ENCODE measurements at regions not wholly inside any gene's neighbourhood (a gene's known extent, or its start where the extent isn't known, plus 50 kb on each side); places are given as distances from the start of the nearest gene placed in this dataset.
"Not testable (repeated sequence)": the region's sequence is repeated elsewhere in the genome, so short reads cannot be mapped to it uniquely, and the experiment has no call there.

DNA sequence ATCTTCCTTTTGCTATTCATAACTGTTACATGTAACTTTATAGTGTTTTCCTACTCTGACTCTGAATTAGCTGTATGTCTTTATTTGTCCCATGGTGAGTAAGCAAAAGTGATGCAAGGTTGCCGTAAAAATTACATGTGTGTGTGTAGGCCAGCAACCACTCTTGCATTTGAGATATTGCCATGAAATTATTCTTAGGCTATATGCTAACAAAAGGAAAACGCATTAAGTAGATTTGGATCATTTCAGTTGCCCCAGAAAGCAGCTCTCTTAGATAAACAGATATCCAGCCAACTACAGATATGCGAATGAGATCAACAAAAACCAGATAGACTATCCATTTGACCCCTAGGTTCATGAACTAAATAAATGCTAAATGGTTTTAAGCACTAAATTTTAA lies 73.6 kb downstream of the CYLC2 start:
- DNase-seq, result no peak

DNA sequence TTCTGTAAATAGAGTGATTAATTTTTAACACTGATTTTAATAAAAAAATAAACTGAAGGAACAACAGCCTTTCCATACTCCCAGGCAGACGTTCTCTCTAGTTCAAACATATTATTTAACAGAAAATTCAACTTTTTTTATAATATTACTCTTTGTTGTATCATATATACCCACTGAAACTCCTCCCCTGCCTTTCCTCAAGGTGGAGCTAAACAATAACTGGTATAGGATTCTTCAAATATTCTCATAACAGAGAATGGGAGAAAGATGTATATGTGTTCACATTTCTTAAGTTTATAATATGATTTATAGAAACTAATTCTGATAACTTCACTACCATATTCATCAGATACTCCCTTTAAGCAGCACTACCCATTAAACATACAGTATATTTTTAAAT lies 83.4 kb downstream of the CYLC2 start:
- no peak for DNase-seq

DNA sequence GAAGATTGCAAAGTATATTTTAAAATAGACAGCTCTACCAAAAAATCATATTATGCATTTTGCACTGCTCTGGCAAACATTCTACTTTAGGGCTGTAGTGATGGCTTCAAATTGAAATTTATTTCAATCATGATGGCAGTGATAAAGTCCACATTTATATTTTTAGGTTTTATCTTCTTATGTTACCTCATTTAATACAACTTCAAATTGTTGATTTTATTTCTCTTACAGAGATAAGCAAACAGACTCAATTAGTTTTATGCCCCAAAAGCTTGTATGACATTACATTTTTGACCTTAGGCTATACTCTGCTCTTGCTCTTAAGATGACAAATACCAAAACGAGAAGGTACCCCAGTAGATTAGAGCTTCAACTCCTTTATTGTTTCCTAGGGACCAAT lies 87.4 kb downstream of the CYLC2 start:
- no peak for DNase-seq

DNA sequence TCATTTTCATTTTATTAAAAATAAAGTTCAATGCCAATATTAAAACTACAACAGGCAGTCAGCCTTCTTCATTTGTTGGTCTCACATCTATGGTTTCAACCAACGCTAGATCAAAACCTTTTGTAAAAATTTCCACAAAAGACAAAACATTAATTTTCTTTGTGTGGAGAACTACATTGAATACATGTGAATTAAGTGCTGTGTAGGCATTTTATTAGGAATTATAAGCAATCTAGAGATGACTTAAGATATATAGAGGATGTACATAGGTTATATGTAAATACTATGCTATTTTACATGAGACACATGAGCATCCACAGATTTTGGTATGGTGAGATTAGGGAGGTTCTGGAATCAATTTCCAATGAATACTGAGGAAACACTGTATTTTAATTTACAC lies 94.2 kb downstream of the CYLC2 start:
- no peak for DNase-seq

DNA sequence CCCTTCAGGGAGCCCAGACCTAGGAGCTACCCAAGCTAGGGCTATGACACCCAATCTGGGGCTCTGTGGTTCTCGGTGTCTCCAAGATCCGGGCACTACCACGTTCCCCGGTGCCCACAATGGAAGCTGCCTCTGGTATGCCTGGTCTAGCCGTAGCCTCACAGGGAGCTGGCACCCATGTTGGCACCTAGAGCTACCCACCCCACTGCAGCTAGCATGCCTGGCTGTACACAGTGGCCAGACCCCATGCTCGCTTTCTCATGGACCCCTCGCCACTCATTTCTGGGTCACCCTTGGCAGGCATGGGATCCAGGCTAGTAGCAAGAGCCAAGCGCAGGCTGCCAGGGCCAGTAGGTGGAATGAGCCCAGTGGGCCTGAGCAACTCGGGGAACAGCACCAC lies 109.0 kb downstream of the CYLC2 start:
- no peak for DNase-seq

DNA sequence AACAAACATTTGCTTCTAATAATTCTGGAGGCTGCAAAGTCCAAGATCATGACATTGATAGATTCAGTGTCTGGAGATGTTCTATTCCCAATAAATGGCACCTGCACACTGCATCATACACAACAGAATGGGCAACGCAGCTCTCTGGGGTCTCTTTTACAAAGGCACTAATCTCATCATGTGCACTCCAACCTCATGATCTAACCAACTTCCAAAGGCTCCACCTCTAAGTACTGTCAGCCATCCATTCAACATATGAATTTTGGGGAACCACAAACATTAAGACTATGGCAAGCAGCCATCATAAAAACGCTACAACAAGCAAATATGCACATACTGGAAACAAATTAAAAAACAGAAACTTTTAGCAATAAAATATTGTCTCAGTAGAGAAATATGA lies 121.1 kb downstream of the CYLC2 start:
- DNase-seq, result no peak

DNA sequence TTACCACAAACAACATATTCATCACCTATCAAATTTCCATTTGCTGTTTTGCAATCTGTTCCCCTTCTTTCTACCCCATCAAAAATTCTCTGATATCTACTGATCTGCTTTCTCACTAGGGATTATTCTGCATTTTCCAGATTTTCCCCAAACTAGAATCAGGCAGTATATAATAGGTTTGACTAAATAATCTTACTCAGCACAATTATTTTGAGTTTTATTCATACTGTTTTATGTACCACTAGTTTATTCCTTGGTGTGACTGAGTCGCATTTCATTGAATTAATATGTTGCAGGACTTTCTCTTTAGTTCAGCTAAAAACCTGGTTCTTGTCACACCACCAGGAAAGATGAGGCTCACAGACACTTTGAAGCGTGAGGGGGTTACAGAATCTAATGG lies 131.4 kb downstream of the CYLC2 start:
- no peak for DNase-seq

DNA sequence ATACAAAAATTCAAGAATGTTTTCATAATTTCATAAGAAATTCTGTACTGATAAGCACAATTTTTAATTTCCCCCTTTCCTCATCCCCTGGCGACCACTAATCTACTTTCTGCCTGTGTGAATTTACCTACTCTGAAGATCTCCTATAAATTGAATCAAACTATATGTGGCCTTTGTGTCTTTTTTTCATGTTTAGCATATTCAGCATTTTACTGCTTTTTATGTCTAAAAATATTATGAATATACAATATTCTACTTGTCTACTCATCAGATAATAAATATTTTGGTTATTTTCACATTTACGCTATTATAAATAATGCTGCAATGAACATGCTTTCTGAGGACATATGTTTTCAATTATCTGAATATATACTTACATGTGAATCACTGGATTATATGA lies 144.8 kb downstream of the CYLC2 start:
- DNase-seq, result no peak

DNA sequence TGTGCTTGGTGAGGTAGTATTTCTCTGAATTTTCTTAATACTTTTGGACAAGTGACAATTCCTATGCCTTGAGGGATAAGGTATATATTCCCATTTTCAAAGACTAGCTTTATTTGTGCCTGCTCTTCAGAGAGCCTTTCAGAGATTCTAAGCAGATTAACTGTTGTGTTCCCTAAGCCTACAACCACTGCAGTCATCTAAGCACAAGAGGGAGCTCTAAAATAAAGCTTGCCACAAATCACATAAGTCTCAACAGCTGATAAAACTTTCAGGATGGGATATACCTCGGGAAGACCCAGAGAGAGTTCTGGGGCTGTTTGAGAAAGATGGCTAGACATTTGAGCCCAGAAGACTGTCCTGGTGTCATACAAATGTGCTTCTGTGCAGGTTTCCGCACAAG lies 157.3 kb downstream of the CYLC2 start:
- no peak for DNase-seq

DNA sequence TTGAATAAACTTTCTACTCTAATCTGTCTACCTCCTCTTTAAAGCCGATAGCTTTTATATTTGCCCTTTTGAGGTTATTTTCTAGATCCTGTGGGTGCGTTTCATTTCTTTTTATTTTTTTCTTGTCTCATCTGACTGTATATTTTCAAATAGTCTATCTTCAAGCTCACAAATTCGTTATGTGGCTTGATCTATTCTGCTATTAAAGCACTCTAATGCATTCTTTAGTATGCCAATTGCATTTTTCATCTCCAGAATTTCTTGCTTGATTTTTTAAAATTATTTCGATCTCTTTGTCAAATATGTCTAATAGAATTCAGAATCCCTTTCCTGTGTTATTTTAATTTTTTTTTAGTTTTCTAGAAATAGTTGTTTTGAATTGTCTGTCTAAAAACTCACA lies 172.4 kb downstream of the CYLC2 start:
- no peak for DNase-seq

DNA sequence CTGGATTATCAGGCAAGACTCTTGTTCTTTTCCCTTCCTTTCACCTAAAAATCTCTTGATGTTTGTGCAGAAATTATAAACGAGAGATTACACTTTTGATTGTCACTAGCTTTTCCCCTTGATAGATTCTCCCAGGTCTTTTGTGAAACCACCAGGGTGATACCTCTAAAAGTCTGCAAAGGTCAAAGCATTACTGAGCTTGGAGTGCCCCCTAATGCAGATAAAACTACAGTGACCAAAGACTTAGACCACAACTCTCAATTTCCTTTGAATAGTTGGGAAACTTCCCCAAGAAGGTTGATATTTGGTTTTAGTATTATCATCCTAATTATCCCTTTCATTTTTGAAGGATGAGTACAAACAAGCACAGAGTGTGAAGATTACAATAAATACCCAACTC lies 173.1 kb downstream of the CYLC2 start:
- no peak for DNase-seq

DNA sequence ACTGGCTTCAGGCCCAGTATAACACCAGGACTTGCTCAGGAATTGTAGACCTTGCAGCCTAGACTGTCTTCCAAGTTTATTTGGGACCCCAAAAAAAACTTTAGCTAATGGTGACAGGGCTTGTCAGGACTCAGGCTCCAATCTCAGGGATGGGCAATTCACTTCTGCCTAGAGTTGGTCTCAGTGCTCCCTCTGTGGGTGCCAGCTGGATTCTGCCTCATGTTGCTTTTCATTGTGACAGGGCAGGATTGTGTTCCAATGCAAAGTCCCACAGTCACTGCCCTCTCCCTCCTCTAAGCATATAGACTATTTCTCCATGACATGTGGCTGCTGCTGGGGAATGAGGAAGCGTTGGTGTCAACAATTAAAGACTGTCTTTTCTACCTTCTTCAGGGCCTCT lies 174.7 kb downstream of the CYLC2 start:
- DNase-seq, result no peak

DNA sequence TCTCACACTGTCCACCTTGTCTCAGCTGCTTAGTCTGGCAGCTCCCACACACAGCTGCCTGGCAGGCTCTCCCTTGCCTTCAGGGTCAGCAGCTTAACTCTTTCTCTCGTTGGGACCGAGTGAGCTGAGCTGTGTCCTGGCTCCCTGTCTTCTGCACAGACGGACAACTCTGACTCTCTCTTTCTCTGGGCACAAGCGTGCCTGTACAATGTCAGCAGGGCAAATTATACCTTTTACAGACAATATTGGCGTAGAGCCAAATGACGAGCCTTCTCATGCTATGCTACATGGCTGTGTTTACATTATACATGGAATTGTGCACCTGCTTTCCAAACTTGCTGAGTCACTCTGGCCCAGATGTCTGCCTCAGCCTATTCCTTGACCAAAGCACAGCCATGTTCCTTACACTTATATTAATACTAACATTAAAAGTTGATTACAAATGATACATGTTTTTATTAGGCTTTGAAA lies 188.6 kb downstream of the CYLC2 start:
- no peak for DNase-seq

DNA sequence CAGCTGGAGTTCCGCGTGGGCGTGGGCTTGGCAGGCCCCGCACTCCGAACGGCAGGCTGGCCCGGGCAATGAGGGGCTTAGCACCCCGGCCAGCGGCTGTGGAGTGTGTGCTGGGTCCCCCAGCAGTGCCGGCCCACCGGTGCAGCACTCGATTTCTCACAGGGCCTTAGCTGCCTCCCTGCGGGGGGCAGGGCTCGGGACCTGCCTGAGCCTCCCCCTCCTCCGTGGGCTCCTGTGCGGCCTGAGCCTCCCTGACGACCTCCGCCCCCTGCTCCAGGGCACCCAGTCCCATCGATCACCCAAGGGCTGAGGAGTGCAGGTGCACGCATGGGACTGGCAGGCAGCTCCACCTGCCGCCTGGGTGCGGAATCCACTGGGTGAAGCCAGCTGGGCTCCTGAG lies 191.8 kb downstream of the CYLC2 start:
- no peak for DNase-seq

DNA sequence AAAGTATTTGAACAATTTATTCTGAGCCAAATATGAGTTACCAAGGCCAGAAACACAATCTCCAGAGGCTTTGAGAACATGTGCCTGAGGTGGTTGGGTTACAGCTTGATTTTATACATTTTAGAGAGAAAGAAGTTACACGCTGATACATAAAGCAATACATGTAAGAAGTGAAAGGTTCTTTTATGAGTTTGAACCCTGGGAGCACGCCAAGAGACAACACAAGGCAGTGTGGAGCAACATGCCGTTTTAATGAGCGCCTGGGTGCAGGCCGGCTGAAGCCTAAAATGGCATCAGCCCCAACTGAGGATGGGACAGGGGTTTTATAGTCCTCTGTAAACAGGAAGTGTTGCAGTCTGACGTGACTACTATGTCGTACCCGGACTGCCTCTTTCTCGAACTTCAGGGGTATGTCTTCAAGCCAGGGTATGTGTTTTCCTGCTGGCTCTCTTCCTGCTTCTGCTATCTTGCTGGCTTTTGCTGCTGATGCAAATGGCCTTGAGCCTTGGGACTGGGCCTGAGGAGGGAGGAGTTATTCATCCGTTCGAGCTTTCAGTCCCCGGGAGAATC lies 193.7 kb downstream of the CYLC2 start:
- no peak for DNase-seq

DNA sequence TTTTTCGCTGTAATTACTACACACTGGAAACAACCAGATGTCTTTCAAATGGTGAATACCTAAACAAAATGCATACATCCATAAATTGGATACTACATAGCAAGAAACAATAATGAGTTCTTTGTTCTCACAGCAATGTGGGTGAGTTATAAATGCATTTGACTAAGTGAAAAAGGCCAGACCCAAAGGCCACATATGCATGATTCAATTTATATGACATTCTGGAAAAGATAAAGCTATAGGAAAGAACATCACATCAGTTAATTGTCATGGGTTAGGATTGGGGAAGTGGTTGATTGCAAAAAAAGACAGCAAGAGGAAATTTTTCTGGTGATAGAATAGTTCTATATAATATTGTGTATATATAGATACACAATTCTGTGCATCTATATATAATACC lies 198.9 kb downstream of the CYLC2 start:
- no peak for DNase-seq

DNA sequence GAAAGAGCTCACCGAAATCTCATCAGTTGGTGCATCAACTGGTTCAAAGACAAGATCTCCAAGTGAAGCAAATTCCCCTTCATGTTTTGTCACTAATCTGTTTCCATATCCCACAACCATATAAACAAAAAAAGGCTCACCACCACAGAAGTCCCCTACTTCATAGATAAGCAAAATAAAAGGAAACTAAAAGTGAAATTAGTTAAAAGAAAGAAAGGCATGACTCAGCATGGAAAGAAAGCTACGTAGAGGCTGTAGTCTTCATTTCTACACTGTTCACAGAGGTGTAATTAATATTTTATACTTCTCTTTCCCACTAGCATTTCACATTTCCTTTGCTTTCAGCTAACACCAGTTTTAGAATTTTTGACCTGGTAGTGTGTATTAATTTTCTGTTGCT lies 208.0 kb downstream of the CYLC2 start:
- no peak for DNase-seq

DNA sequence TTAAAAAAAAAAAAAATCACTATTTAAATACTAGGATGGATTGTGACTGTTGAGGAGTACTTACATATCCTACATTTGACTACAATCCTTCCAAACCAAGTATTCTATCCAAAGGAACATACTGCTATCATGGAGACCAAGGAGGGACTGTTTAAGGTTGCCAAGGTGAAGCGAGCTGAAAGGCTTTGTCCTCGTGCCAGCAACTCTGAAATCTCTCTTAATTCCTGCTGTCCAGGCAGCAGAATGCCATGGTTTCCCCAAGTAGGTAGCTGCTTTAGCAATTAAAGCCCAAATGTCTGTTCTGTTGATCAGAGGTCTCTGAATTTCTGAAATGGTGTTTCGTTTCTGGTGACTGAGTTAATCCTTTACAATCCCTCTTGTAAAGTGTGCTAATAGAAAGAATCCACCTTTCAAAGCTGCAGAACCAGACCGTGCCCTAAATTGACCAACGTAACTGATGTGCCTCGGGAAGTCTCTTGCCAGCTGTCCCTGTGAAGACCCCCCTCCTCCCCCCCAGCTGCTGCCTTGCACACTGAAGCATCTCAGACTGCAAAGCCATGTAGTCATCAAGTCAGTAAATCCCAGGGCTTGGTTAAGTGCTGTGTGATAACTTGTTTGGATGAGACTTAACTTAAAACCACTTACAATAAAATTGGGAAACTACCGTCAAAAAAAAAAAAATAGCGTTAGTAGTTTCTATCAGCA lies 210.9 kb downstream of the CYLC2 start:
- not testable (repeated sequence) for DNase-seq

DNA sequence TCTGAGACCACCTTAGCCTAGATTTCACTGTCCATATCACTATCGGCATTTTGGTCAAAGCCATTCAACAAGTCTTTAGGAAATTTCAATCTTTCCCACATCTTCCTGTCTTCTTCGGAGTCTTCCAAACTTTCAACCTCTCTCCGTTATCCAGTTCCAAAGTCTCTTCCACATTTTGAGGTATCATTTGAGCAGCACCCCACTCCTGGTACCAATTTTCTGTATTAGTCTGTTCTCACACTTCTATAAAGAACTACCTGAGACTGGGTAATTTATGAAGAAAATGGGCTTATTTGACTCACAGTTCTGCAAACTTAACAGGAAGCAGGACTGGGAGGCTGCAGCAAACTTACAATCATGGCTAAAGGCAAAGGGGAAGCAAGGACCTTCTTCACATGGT lies 215.5 kb downstream of the CYLC2 start:
- no peak for DNase-seq

DNA sequence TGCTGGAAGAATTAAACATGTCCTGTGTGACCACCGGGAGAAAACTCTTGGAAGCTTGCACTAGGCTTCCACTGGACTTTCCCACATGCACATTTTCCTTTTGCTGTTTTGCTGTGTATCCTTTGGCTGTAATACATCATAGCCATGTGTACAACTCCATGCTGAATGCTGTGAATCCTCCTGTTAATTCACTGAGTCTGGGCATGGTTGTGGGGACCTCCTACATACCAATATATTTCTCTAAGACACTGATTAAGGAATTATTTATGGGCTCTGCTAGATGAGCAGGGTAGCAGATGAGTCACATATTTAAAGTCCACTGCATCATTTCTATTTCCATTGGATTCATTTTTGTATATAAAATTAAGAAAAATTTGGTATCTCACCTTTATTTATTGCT lies 220.1 kb downstream of the CYLC2 start:
- DNase-seq, result no peak

DNA sequence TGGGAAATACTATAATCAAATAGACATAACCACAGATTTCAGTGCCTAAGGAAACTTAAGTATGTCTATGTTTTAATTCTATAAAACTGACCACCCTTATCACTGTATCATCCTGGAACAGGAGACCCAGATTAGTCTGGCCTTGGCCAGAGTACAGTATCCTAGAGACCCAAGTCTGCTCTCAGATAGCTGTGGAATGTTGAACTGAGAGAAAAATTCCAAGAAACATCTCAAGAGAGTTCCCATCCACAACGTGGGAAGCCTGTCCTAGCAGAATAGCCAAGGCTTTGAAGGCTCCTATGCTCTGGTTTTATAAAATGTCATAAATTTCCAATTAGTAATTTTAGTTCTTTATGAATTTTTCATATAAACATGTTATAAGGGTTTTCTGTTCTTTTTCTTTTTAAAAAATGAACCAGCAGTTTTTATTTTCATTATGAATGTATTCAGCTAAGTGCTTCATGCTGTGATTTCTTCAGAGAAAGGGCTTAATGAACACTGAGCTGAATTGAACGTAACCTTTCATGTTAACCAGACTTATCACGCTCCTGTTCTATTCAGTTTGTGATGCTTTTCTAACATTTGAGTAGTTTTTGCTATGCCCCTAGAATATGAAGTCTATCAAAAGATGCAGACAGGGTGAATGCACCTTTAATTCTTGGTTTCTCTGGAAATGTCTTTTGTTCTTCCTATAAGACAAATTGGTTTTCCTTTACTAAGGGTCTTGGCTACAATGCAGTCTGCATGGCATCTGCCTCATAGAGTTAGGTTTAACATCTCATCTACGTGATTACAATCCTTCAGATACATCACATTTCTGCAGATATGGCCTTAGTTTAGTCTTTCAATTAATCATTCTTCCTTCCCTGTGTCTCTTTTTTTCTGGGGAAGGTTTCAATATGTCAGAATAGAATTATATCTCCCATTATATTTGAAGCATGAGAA lies 230.8 kb downstream of the CYLC2 start:
- DNase-seq, result no peak

DNA sequence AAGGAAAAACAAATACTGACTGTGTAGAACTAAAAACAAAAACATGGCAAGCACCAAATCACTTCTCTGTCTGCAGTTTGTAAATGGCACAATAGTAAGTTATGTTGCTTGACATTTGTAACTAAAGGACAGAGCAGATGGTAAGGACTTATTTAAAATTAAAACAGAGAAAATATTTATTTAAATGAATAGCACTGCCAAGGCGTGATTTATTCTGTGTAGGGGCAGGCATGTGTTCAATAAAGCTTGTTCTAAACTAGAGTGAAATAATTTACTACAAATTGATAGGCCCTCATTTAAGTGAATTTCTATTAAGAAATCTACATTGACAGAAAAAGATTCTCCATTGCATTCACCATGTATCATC lies 231.5 kb downstream of the CYLC2 start:
- DNase-seq, result no peak

DNA sequence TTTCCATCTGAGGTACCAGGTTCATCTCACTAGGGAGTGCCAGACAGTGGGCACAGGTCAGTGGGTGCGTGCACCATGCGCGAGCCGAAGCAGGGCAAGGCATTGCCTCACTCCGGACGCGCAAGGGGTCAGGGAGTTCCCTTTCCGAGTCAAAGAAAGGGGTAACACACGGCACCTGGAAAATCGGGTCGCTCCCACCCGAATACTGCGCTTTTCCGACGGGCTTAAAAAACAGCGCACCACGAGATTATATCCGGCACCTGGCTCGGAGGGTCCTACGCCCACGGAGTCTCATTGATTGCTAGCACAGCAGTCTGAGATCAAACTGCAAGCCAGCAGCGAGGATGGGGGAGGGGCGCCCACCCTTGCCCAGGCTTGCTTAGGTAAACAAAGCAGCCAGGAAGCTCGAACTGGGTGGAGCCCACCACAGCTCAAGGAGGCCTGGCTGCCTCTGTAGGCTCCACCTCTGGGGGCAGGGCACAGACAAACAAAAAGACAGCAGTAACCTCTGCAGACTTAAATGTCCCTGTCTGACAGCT lies 242.5 kb downstream of the CYLC2 start:
- DNase-seq, result not testable (repeated sequence)

DNA sequence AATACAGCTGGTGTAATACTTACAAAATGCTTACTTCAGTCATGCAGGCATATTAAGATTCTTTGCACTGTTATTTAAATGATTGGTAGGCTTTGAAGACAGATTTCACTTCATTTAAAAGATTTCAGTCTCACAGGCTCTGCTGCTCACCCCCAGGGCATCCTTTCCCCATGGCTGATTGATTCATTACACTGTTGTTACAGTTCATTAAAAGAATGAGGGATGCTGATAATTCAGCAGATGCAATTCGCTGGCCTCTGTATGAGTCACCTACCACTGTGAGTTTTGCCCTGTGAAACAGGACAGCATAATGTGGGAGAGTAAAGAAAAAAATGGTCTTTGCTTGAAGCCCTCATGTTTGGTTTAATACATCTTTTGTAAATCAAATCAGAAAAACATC lies 246.9 kb downstream of the CYLC2 start:
- no peak for DNase-seq

All from CD4-positive, alpha-beta T cell treated with Interleukin-21 for 1 hour (primary cell).